ENCODE measurements at regions not wholly inside any gene's neighbourhood (a gene's known extent, or its start where the extent isn't known, plus 50 kb on each side); places are given as distances from the start of the nearest gene placed in this dataset.

GRCh38 chr6:51429017-51429712, 610.5 kb downstream of the TFAP2B start:
- no peak for DNase-seq (ENCODE audit: low spot score)

GRCh38 chr6:51430589-51430988, 611.9 kb downstream of the TFAP2B start:
- no peak for DNase-seq (ENCODE audit: low spot score)
- Histone ChIP-seq H3K27ac (no peak overlapping the region), H3K4me3 (no peak overlapping the region)
- no peak for TF ChIP-seq CTCF (IDR thresholded peaks at IDR 0.05)

More at GRCh38 chr6:51429017-51429712, 610.5 kb downstream of the TFAP2B start:
- no peak overlapping the region for H3K27ac ChIP-seq
- H3K4me3 ChIP-seq, result no peak overlapping the region
- no peak for TF ChIP-seq CTCF (IDR thresholded peaks at IDR 0.05)

GRCh38 chr6:51432481-51432880, 613.8 kb downstream of the TFAP2B start:
- Histone ChIP-seq H3K27ac (no peak overlapping the region), H3K4me3 (no peak overlapping the region)
- DNase-seq (ENCODE audit: low spot score), result no peak
- no peak for TF ChIP-seq CTCF (IDR thresholded peaks at IDR 0.05)

GRCh38 chr6:51450248-51450957, 631.7 kb downstream of the TFAP2B start:
- DNase-seq (ENCODE audit: low spot score), result no peak
- no peak overlapping the region for H3K27ac ChIP-seq
- no peak overlapping the region for H3K4me3 ChIP-seq
- no peak for TF ChIP-seq CTCF (IDR thresholded peaks at IDR 0.05)

- no peak overlapping the region for H3K4me3 ChIP-seq
- H3K27ac ChIP-seq, result no peak overlapping the region
- no peak for DNase-seq (ENCODE audit: low spot score)
- TF ChIP-seq CTCF (IDR thresholded peaks at IDR 0.05), result no peak
Observed at GRCh38 chr6:51450958-51451357, 632.3 kb downstream of the TFAP2B start.

GRCh38 chr6:51456282-51456681, 631.1 kb downstream of the PKHD1 start:
- DNase-seq (ENCODE audit: low spot score), result no peak
- no peak for TF ChIP-seq CTCF (IDR thresholded peaks at IDR 0.05)

GRCh38 chr6:51459958-51460357, 627.5 kb downstream of the PKHD1 start:
- H3K27ac ChIP-seq, result no peak overlapping the region
- no peak for TF ChIP-seq CTCF (IDR thresholded peaks at IDR 0.05)
- no peak for DNase-seq (ENCODE audit: low spot score)
- H3K4me3 ChIP-seq, result no peak overlapping the region

More at GRCh38 chr6:51456282-51456681, 631.1 kb downstream of the PKHD1 start:
- no peak overlapping the region for H3K4me3 ChIP-seq
- no peak overlapping the region for H3K27ac ChIP-seq
